GM18873 (cell line): ENCODE measurements at regions not wholly inside any gene's neighbourhood (a gene's known extent, or its start where the extent isn't known, plus 50 kb on each side); places are given as distances from the start of the nearest gene placed in this dataset.

Experiments used
- ATAC-seq: cut with Tn5 transposase; IDR thresholded peaks from one replicate; pipeline ENCODE4 v1.9.1; 2021; ENCODE audit warnings: mild to moderate bottlenecking, moderate library complexity, moderate number of reproducible peaks; ENCODE audit not compliant: unreplicated experiment, low FRiP score

GRCh38 chr7:136807598-136807997, 60.9 kb upstream of the CHRM2 start:
- ATAC-seq, result no peak

- ATAC-seq, result no peak
Measured at GRCh38 chr7:136803028-136803427, 65.4 kb upstream of the CHRM2 start.

GRCh38 chr7:136783934-136784333, 84.5 kb upstream of the CHRM2 start:
- no peak for ATAC-seq

- ATAC-seq, result no peak
Measured at GRCh38 chr7:136741941-136742340, 126.5 kb upstream of the CHRM2 start.

- ATAC-seq, result no peak
Measured at GRCh38 chr7:136728945-136729344, 139.5 kb upstream of the CHRM2 start.

- ATAC-seq, result no peak
Measured at GRCh38 chr7:136726460-136726859, 142.0 kb upstream of the CHRM2 start.

- no peak for ATAC-seq
Measured at GRCh38 chr7:136717910-136718557, 150.4 kb upstream of the CHRM2 start.

- ATAC-seq, result no peak
Measured at GRCh38 chr7:136714062-136714461, 154.4 kb upstream of the CHRM2 start.

GRCh38 chr7:136710751-136711150, 157.7 kb upstream of the CHRM2 start:
- ATAC-seq, result no peak

GRCh38 chr7:136709876-136710275, 158.6 kb upstream of the CHRM2 start:
- no peak for ATAC-seq

GRCh38 chr7:136702913-136703312, 165.5 kb upstream of the CHRM2 start:
- no peak for ATAC-seq

GRCh38 chr7:136698977-136699376, 169.5 kb upstream of the CHRM2 start:
- ATAC-seq, result no peak

- ATAC-seq, result no peak
Measured at GRCh38 chr7:136698231-136698630, 170.2 kb upstream of the CHRM2 start.

- ATAC-seq, result no peak
Measured at GRCh38 chr7:136697271-136697670, 171.2 kb upstream of the CHRM2 start.

GRCh38 chr7:136693166-136694119, 175.0 kb upstream of the CHRM2 start:
- ATAC-seq, result no peak

- no peak for ATAC-seq
Measured at GRCh38 chr7:136692221-136692620, 176.2 kb upstream of the CHRM2 start.

- no peak for ATAC-seq
Measured at GRCh38 chr7:136688601-136689000, 179.9 kb upstream of the CHRM2 start.

GRCh38 chr7:136687693-136688322, 180.6 kb upstream of the CHRM2 start:
- ATAC-seq, result no peak

GRCh38 chr7:136685501-136686173, 182.8 kb upstream of the CHRM2 start:
- no peak for ATAC-seq

- ATAC-seq, result no peak
Measured at GRCh38 chr7:136677471-136678365, 190.7 kb upstream of the CHRM2 start.
